Caco-2 (cell line): ENCODE measurements at regions not wholly inside any gene's neighbourhood (a gene's known extent, or its start where the extent isn't known, plus 50 kb on each side); places are given as distances from the start of the nearest gene placed in this dataset.

Source experiments
- BruUV-seq: library from RNA; stranded (reverse); fragments of 400-500 nt; replicated peaks from 2 replicates; lab custom pipeline; 2021; lab: Mats Ljungman, UMichigan
- CTCF ChIA-PET: fragments of 300-600 bp; sonication (Branson Sonifier 250); formaldehyde crosslinking; loops from one replicate; lab custom pipeline; 2022; ENCODE audit warnings: antibody characterized with exemption; lab: Charles Lee
- POLR2A ChIA-PET: fragments of 300-600 bp; sonication (Branson Sonifier 250); formaldehyde crosslinking; loops from one replicate; lab custom pipeline; 2022; ENCODE audit warnings: antibody characterized with exemption; lab: Charles Lee
- DNase-seq, 2 experiments: peaks; one replicate each; pipeline versions ENCODE4 v3.0.0 to v3.0.0-alpha.2; 2020 to 2022
- H3K27me3 ChIP-seq: replicated peaks from 2 replicates; pipeline ENCODE4 v1.6.0; 2011; ENCODE audit warnings: low read length; ENCODE audit not compliant: control insufficient read depth, insufficient read depth
- H3K36me3 ChIP-seq: 2 replicates; pipeline ENCODE4 v1.5.1; 2011; ENCODE audit warnings: low read length; ENCODE audit not compliant: control insufficient read depth, insufficient read depth
- H3K4me1 ChIP-seq: fragments of 250-450 bp; sonication (Bioruptor Pico); 2 replicates; pipeline ENCODE4 v1.5.1; 2020; ENCODE audit warnings: mild to moderate bottlenecking
- H3K4me3 ChIP-seq: 2 replicates; pipeline ENCODE4 v1.5.1; 2011; ENCODE audit warnings: low read depth, mild to moderate bottlenecking, control low read depth, low read length
- H3K9me3 ChIP-seq: fragments of 250-450 bp; sonication (Bioruptor Pico); 2 replicates; pipeline ENCODE4 v1.5.1; 2020; ENCODE audit warnings: mild to moderate bottlenecking, moderate library complexity
- H3K27ac Mint-ChIP-seq: one replicate; pipeline ENCODE4 v1.8.0; 2022; ENCODE audit warnings: mixed read lengths; ENCODE audit not compliant: unreplicated experiment
- H3K27me3 Mint-ChIP-seq: one replicate; pipeline ENCODE4 v1.8.0; 2022; ENCODE audit warnings: mixed read lengths; ENCODE audit not compliant: insufficient read depth, unreplicated experiment
- H3K36me3 Mint-ChIP-seq: one replicate; pipeline ENCODE4 v1.8.0; 2022; ENCODE audit warnings: mild to moderate bottlenecking, mixed read lengths; ENCODE audit not compliant: insufficient read depth, unreplicated experiment
- H3K4me1 Mint-ChIP-seq: one replicate; pipeline ENCODE4 v1.8.0; 2022; ENCODE audit warnings: low read depth, mixed read lengths; ENCODE audit not compliant: unreplicated experiment
- H3K4me3 Mint-ChIP-seq: one replicate; pipeline ENCODE4 v1.8.0; 2022; ENCODE audit warnings: mild to moderate bottlenecking, moderate library complexity, mixed read lengths; ENCODE audit not compliant: unreplicated experiment
- H3K9me3 Mint-ChIP-seq: one replicate; pipeline ENCODE4 v1.8.0; 2022; ENCODE audit warnings: mixed read lengths; ENCODE audit not compliant: unreplicated experiment
- CTCF ChIP-seq, 2 experiments: fragments of 200-600 bp in 1 of 2; IDR thresholded peaks; 1 replicate in 1 of 2; 2 replicates in 1 of 2; pipeline versions ENCODE4 v1.5.1 to v1.8.0; 2011 to 2022; ENCODE audit warnings: antibody characterized with exemption in 1 of 2, control low read depth in 1 of 2, inconsistent platforms in 1 of 2, low read depth in 1 of 2, low read length in 1 of 2, mild to moderate bottlenecking in 1 of 2, moderate library complexity in 1 of 2; ENCODE audit not compliant: insufficient read depth in 1 of 2, severe bottlenecking in 1 of 2, unreplicated experiment in 1 of 2
- intact Hi-C: fragments of 100-400 bp; cut with micrococcal nuclease; formaldehyde crosslinking; loops from one replicate; pipeline ENCODE4 v1.10.0; 2022; ENCODE audit not compliant: unreplicated experiment

- intact Hi-C loops = no loop called here
- H3K4me1 Mint-ChIP-seq = no peaks in the 10 kb centered on the region
- peaks cover 13% of the 10 kb centered on the region for H3K27me3 Mint-ChIP-seq
- H3K27me3 ChIP-seq = no peaks in the 10 kb centered on the region
- H3K9me3 Mint-ChIP-seq = no peaks in the 10 kb centered on the region
- TF ChIP-seq CTCF (IDR thresholded peaks at IDR 0.05; ENCODE audit: insufficient read depth in 1 of 2, low read depth in 1 of 2, low read length in 1 of 2, severe bottlenecking in 1 of 2, unreplicated experiment in 1 of 2) = no peak
- H3K27ac Mint-ChIP-seq = no peak overlapping the region
- CTCF ChIA-PET = no interaction called here
- DNase-seq = no peak
- POLR2A ChIA-PET = no interaction called here
- H3K4me3 Mint-ChIP-seq = no peak overlapping the region
- no peaks in the 10 kb centered on the region for H3K36me3 ChIP-seq
- H3K9me3 ChIP-seq = no peaks in the 10 kb centered on the region
- no peaks in the 10 kb centered on the region for H3K36me3 Mint-ChIP-seq
- no peak overlapping the region for H3K4me3 ChIP-seq
- no peaks in the 10 kb centered on the region for H3K4me1 ChIP-seq
- no TSS peak for BruUV-seq
These were observed 218.4 kb downstream of the STK31 start for GRCh38 chr7:23928418-23928775.

DNA sequence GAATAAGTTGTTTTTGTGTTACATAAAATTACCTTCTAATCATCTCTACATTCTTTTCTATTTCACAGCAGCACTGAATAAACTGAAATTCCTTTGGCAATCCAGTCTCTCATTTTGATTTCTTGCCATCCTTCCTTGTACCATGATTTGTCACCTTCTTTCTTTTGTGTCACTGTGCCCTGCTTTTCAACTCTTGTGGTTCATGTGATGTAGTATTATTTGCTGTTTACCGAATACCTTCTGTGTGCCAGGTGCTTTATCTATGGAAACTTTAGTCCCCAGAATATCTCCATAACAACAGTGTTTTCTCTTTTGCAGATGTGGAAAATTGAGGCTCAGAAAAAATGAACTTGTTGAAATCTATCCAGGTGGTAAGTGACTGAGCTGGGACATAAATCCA lies 220.3 kb downstream of the STK31 start:
- H3K4me3 ChIP-seq = no peak overlapping the region
- intact Hi-C loops = loop anchor here (10.0 kb wide), 1 partner anchor 734 kb away; no protein-coding TSS in a partner anchor
- no peaks in the 10 kb centered on the region for H3K27me3 ChIP-seq
- no peaks in the 10 kb centered on the region for H3K9me3 ChIP-seq
- CTCF ChIA-PET = no interaction called here
- H3K4me1 ChIP-seq = no peaks in the 10 kb centered on the region
- Mint-ChIP-seq H3K36me3 (no peaks in the 10 kb centered on the region), H3K9me3 (no peaks in the 10 kb centered on the region), H3K27me3 (peaks cover 7% of the 10 kb centered on the region), H3K4me1 (no peaks in the 10 kb centered on the region), H3K4me3 (no peak overlapping the region), H3K27ac (no peak overlapping the region)
- BruUV-seq = no TSS peak
- no peak for TF ChIP-seq CTCF (IDR thresholded peaks at IDR 0.05; ENCODE audit: insufficient read depth in 1 of 2, low read depth in 1 of 2, low read length in 1 of 2, severe bottlenecking in 1 of 2, unreplicated experiment in 1 of 2)
- DNase-seq = no peak
- H3K36me3 ChIP-seq = no peaks in the 10 kb centered on the region
- POLR2A ChIA-PET = no interaction called here

- Mint-ChIP-seq H3K4me3 (no peak overlapping the region), H3K4me1 (no peaks in the 10 kb centered on the region), H3K9me3 (no peaks in the 10 kb centered on the region), H3K36me3 (no peaks in the 10 kb centered on the region), H3K27me3 (peaks cover 8% of the 10 kb centered on the region), H3K27ac (no peak overlapping the region)
- no peak for DNase-seq
- Histone ChIP-seq H3K27me3 (no peaks in the 10 kb centered on the region), H3K36me3 (no peaks in the 10 kb centered on the region), H3K4me3 (no peak overlapping the region), H3K9me3 (no peaks in the 10 kb centered on the region), H3K4me1 (no peaks in the 10 kb centered on the region)
- ChIA-PET CTCF (no interaction called here), POLR2A (no interaction called here)
- intact Hi-C loops = loop anchor here (10.0 kb wide), 1 partner anchor 733 kb away; no protein-coding TSS in a partner anchor
- BruUV-seq = no TSS peak
- no peak for TF ChIP-seq CTCF (IDR thresholded peaks at IDR 0.05; ENCODE audit: insufficient read depth in 1 of 2, low read depth in 1 of 2, low read length in 1 of 2, severe bottlenecking in 1 of 2, unreplicated experiment in 1 of 2)
These were observed 221.6 kb downstream of the STK31 start for GRCh38 chr7:23931633-23932032.
